Lung (tissue), 11 donors: ENCODE measurements at regions not wholly inside any gene's neighbourhood (a gene's known extent, or its start where the extent isn't known, plus 50 kb on each side); places are given as distances from the start of the nearest gene placed in this dataset.
A peak's percentile ranks its signal among the peaks of the same experiment; 100 is the strongest.

Experiments
- ATAC-seq: fragments of 200-7000 bp; cut with Tn5 transposase; one replicate; pipeline ENCODE4 v1.9.1; 2020; ENCODE audit warnings: moderate number of reproducible peaks; ENCODE audit not compliant: insufficient read depth, low FRiP score
- DNase-seq, 3 donors: peaks; one replicate each; pipeline ENCODE4 v3.0.0-alpha.2; 2013 to 2017
- H3K27ac ChIP-seq, 2 donors: one replicate each; pipeline ENCODE4 v1.5.1; 2013; ENCODE audit warnings: mild to moderate bottlenecking in 2 of 2, moderate library complexity in 2 of 2, control low read depth in 1 of 2, inconsistent platforms in 1 of 2, low read depth in 1 of 2, low read length in 1 of 2
- H3K27me3 ChIP-seq, 3 donors: one replicate each; pipeline ENCODE4 v1.5.1; 2013; ENCODE audit warnings: low read length in 2 of 3; ENCODE audit not compliant: control insufficient read depth in 3 of 3, insufficient read depth in 3 of 3
- H3K36me3 ChIP-seq, 4 donors: one replicate each; pipeline ENCODE4 v1.5.1; 2013; ENCODE audit warnings: low read length in 4 of 4, mild to moderate bottlenecking in 1 of 4, moderate library complexity in 1 of 4; ENCODE audit not compliant: control insufficient read depth in 4 of 4, insufficient read depth in 4 of 4
- H3K4me1 ChIP-seq, 5 donors: one replicate each; pipeline ENCODE4 v1.5.1; 2013; ENCODE audit warnings: low read length in 5 of 5, mild to moderate bottlenecking in 2 of 5, moderate library complexity in 1 of 5; ENCODE audit not compliant: control insufficient read depth in 5 of 5, insufficient read depth in 5 of 5
- H3K4me3 ChIP-seq: one replicate; pipeline ENCODE4 v1.5.1; 2013; ENCODE audit warnings: mild to moderate bottlenecking, control low read depth, moderate library complexity
- H3K9ac ChIP-seq, 2 donors: one replicate each; pipeline ENCODE4 v1.5.1; 2013; ENCODE audit warnings: low read length in 2 of 2, control low read depth in 1 of 2; ENCODE audit not compliant: insufficient read depth in 1 of 2
- H3K9me3 ChIP-seq, 4 donors: one replicate each; pipeline ENCODE4 v1.5.1; 2013; ENCODE audit warnings: low read length in 3 of 4, mild to moderate bottlenecking in 1 of 4, moderate library complexity in 1 of 4; ENCODE audit not compliant: control insufficient read depth in 4 of 4, insufficient read depth in 3 of 4
- WGBS, 2 donors: extraction: QIAGEN DNeasy Blood & Tissue Kit; methylation state at CpG; one replicate each; pipeline ENCODE4 v1.1.7; 2013; 5-methylcytosine and 5-hydroxymethylcytosine counted together
- TF ChIP-seq, protein P1 (sequence below): IDR thresholded peaks from 2 replicates; pipeline ENCODE4 v1.5.1; 2012; ENCODE audit warnings: mild to moderate bottlenecking; ENCODE audit errors: control extremely low read depth, extremely low read depth
- donor health status: control.
- donor health status: control.
- donor health status: Bipolar disorder and iron deficiency.
- donor health status: healthy.
- donor health status: DM: yes; HTN: yes; CAD: no.

DNA sequence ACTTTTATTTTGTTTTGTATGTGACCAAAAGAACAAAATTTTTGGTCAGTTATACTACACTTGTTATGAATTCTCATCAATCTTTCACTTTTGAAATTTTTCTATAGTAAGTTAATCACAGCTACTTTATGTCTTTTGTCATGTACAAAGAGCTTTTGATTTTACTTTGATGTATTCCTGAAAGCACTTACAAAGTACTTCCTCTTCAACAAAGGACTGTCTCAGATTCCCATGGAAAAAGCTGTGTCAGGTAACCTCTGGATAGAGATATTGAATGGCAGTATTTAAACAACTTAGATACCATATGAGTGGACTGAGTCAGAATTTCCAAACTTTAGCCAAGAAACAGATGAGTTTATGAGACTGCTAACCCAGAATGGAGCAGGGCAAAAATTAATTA is 689.3 kb upstream of the ATXN8OS start:
- Histone ChIP-seq H3K27ac (no peak overlapping the region), H3K27me3 (no peaks in the 10 kb centered on the region), H3K4me3 (no peak overlapping the region), H3K9ac (no peak overlapping the region), H3K9me3 (peaks cover 0 to 8% (median 4%) of the 10 kb centered on the region in 4 donors), H3K4me1 (no peaks in the 10 kb centered on the region), H3K36me3 (no peaks in the 10 kb centered on the region)
- DNase-seq, result no peak
- ATAC-seq, result no peak
- TF ChIP-seq, protein P1, sequence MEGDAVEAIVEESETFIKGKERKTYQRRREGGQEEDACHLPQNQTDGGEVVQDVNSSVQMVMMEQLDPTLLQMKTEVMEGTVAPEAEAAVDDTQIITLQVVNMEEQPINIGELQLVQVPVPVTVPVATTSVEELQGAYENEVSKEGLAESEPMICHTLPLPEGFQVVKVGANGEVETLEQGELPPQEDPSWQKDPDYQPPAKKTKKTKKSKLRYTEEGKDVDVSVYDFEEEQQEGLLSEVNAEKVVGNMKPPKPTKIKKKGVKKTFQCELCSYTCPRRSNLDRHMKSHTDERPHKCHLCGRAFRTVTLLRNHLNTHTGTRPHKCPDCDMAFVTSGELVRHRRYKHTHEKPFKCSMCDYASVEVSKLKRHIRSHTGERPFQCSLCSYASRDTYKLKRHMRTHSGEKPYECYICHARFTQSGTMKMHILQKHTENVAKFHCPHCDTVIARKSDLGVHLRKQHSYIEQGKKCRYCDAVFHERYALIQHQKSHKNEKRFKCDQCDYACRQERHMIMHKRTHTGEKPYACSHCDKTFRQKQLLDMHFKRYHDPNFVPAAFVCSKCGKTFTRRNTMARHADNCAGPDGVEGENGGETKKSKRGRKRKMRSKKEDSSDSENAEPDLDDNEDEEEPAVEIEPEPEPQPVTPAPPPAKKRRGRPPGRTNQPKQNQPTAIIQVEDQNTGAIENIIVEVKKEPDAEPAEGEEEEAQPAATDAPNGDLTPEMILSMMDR, result no peak

DNA sequence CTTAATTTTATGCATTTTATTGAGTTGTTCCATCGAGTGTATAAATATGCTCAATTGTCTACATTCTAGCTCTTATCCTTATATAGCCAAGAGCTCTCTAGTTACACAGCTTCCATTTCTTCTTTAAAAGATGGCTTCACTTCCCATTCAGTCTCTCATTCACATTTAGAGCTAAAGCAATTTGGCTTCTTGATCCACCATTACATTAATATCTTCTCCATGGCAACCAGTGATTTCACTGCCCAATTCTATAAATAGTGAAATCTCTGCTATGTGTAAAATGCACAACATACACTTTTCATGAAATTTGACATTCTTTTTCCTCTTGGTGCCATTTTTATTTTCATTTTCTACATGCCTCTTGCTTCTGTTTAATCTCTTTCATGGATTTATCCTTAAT is 696.9 kb upstream of the ATXN8OS start:
- 80 to 95% methylated on average over 1 of the region's 1 CpG for WGBS, 2 donors

DNA sequence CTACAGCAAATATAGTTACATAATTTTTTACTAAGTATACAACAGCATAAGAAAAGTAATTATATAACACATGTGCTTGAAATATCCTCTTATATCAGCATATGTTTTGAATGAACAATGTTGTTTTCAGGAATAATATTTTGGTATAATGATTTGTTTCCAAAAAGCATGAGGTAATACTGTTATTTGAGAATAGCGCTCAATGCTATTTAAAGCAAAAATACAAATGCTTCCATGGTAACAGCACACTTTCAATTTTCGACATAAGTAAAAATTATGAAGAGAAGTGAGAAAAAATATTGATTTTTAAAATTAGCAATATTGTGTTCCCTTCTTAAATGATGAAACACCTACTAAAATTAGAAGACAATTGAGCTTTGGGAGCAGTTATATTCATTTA is 715.9 kb upstream of the ATXN8OS start:
- Histone ChIP-seq H3K36me3 (no peaks in the 10 kb centered on the region), H3K27me3 (no peaks in the 10 kb centered on the region), H3K4me1 (no peaks in the 10 kb centered on the region), H3K9me3 (no peaks in the 10 kb centered on the region), H3K9ac (no peak overlapping the region), H3K4me3 (no peak overlapping the region), H3K27ac (no peak overlapping the region)
- no peak for ATAC-seq
- 82 to 88% methylated on average over 2 of the region's 2 CpGs for WGBS, 2 donors
- no peak for DNase-seq
- TF ChIP-seq, protein P1, result no peak

More for the DNA sequence above, 696.9 kb upstream of the ATXN8OS start:
- Histone ChIP-seq H3K27me3 (no peaks in the 10 kb centered on the region), H3K36me3 (no peaks in the 10 kb centered on the region), H3K9ac (no peak overlapping the region), H3K4me1 (no peaks in the 10 kb centered on the region), H3K9me3 (no peaks in the 10 kb centered on the region), H3K4me3 (no peak overlapping the region), H3K27ac (no peak overlapping the region)
- DNase-seq (no peak), ATAC-seq (no peak)
- TF ChIP-seq, protein P1, result no peak

DNA sequence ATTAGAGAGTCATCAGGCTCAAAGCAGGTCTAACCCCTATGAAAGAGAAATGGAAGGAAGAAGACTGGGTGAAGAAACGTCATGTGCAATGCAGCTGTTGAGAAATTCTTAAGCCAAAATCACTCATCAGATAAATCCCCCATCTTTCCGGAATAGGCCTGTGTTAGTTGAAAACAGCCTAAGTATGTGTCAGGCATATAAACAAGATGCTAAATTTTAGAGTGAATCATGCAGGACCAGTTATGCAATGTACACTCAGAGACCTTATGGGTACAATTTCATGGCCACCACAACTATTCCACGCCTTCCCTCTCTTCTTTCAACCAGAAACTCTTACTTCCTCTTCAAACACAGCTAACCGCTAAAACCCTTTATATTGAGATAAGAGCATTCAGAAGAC is 717.7 kb upstream of the ATXN8OS start:
- peak in 2 of 3 donors; percentile 30 to 65 for DNase-seq
- no peak overlapping the region for H3K9ac ChIP-seq
- H3K27ac ChIP-seq, result no peak overlapping the region
- no peaks in the 10 kb centered on the region for H3K36me3 ChIP-seq
- WGBS, 2 donors, result 48 to 59% methylated on average over 4 of the region's 4 CpGs
- H3K4me3 ChIP-seq, result no peak overlapping the region
- no peaks in the 10 kb centered on the region for H3K27me3 ChIP-seq
- no peaks in the 10 kb centered on the region for H3K4me1 ChIP-seq
- TF ChIP-seq, protein P1, result no peak
- peaks cover 0 to 4% (median 0%) of the 10 kb centered on the region in 4 donors for H3K9me3 ChIP-seq
- no peak for ATAC-seq
